ENCODE measurements at regions not wholly inside any gene's neighbourhood (a gene's known extent, or its start where the extent isn't known, plus 50 kb on each side); places are given as distances from the start of the nearest gene placed in this dataset.

DNA sequence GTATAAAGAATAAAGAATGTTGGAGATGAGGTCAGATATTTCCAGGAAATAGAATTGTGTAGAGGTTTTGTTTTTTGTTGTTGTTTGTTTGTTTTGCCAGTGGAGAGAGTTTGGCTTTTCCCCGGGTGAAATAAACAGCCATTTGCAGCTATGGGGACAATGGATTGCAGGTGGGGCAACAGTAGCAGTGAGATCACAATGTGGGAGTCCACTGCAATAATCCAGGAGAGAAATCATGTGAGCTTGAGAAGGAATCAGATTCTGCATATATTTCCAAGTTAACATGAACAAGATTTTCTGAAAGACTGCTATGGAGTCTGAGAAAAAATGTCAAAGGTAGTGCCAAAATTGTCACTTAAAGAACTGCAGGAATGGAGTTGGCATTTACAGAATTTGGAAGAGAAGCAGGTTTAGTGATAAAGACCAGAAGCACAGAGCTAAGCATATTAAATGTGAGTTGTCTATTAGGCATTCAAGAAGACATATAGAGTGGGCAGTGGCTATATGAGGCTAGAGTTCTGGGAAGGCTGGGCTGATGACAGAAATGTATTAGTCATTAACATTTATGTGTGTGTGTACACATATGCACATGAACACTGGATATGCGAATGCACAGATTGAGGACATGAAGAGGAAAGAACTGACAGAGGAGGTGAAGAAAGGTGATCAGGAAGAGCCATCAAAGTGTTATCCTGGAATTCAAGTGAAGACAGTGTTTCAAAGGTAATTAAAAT lies 729.6 kb upstream of the PTBP2 start:
- no peak overlapping the region for H3K4me3 ChIP-seq
- TF ChIP-seq, protein P1, sequence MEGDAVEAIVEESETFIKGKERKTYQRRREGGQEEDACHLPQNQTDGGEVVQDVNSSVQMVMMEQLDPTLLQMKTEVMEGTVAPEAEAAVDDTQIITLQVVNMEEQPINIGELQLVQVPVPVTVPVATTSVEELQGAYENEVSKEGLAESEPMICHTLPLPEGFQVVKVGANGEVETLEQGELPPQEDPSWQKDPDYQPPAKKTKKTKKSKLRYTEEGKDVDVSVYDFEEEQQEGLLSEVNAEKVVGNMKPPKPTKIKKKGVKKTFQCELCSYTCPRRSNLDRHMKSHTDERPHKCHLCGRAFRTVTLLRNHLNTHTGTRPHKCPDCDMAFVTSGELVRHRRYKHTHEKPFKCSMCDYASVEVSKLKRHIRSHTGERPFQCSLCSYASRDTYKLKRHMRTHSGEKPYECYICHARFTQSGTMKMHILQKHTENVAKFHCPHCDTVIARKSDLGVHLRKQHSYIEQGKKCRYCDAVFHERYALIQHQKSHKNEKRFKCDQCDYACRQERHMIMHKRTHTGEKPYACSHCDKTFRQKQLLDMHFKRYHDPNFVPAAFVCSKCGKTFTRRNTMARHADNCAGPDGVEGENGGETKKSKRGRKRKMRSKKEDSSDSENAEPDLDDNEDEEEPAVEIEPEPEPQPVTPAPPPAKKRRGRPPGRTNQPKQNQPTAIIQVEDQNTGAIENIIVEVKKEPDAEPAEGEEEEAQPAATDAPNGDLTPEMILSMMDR (IDR thresholded peaks at IDR 0.05), result no peak
- TF ChIP-seq EP300 (IDR thresholded peaks at IDR 0.05), result no peak
- TF ChIP-seq POLR2A (IDR thresholded peaks at IDR 0.05), result no peak
- no peak for TF ChIP-seq POLR2AphosphoS5 (IDR thresholded peaks at IDR 0.05)
- no peak for ATAC-seq (ENCODE audit: low FRiP score in 2 of 2)
- no peaks in the 10 kb centered on the region for H3K9me3 ChIP-seq
- DNase-seq, result no peak
- H3K4me1 ChIP-seq, result no peaks in the 10 kb centered on the region
- no peaks in the 10 kb centered on the region for H3K27me3 ChIP-seq
- H3K27ac ChIP-seq, result no peak overlapping the region
- 61 to 68% methylated on average over 2 of the region's 2 CpGs for WGBS, 2 donors
- no peaks in the 10 kb centered on the region for H3K36me3 ChIP-seq

GRCh38 chr1:95994643-95995042 lies 726.9 kb upstream of the PTBP2 start:
- DNase-seq (no peak), ATAC-seq (ENCODE audit: low FRiP score in 2 of 2) (no peak)
- no peaks in the 10 kb centered on the region for H3K36me3 ChIP-seq
- H3K4me1 ChIP-seq, result no peaks in the 10 kb centered on the region
- no peaks in the 10 kb centered on the region for H3K27me3 ChIP-seq
- no peak overlapping the region for H3K27ac ChIP-seq
- TF ChIP-seq, protein P1 (IDR thresholded peaks at IDR 0.05), result no peak
- TF ChIP-seq POLR2AphosphoS5 (IDR thresholded peaks at IDR 0.05) (no peak), POLR2A (IDR thresholded peaks at IDR 0.05) (no peak), EP300 (IDR thresholded peaks at IDR 0.05) (no peak)
- WGBS, 2 donors, result 36 to 45% methylated on average over 1 of the region's 1 CpG
- H3K9me3 ChIP-seq, result no peaks in the 10 kb centered on the region
- no peak overlapping the region for H3K4me3 ChIP-seq

DNA sequence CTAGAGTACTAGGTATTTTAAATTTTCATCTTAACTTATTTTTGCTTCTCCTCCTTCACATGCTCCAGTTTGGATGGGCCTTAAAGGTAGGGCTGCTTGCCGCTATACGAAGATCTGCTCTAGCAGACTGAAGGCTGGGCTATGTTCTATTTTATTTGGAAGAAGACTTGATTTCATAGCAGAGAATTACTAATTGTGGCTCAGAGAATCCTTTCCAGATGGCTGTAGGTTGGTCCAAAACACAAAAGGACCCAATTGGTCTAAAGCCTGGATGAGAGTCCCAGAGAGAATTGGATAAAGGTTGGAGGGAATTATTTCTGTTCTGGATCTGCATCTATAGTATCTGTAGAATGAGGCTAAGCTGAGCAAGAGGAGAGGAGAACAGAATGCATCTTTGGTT lies 719.4 kb upstream of the PTBP2 start:
- ATAC-seq (ENCODE audit: low FRiP score in 2 of 2), result no peak

GRCh38 chr1:96002969-96003964 lies 718.3 kb upstream of the PTBP2 start:
- Histone ChIP-seq H3K36me3 (no peaks in the 10 kb centered on the region), H3K4me3 (no peak overlapping the region), H3K9me3 (no peaks in the 10 kb centered on the region), H3K27ac (no peak overlapping the region), H3K27me3 (no peaks in the 10 kb centered on the region), H3K4me1 (no peaks in the 10 kb centered on the region)
- DNase-seq (no peak), ATAC-seq (ENCODE audit: low FRiP score in 2 of 2) (no peak)
- 74 to 77% methylated on average over 9 of the region's 9 CpGs for WGBS, 2 donors
- TF ChIP-seq, protein P1 (IDR thresholded peaks at IDR 0.05), result no peak
- TF ChIP-seq EP300 (IDR thresholded peaks at IDR 0.05) (no peak), POLR2AphosphoS5 (IDR thresholded peaks at IDR 0.05) (no peak), POLR2A (IDR thresholded peaks at IDR 0.05) (no peak)

More for the DNA sequence above, 719.4 kb upstream of the PTBP2 start:
- TF ChIP-seq EP300 (IDR thresholded peaks at IDR 0.05) (no peak), POLR2AphosphoS5 (IDR thresholded peaks at IDR 0.05) (no peak), POLR2A (IDR thresholded peaks at IDR 0.05) (no peak)
- TF ChIP-seq, protein P1 (IDR thresholded peaks at IDR 0.05), result no peak
- H3K4me3 ChIP-seq, result no peak overlapping the region
- DNase-seq, result no peak
- no peaks in the 10 kb centered on the region for H3K9me3 ChIP-seq
- no peaks in the 10 kb centered on the region for H3K36me3 ChIP-seq
- H3K27me3 ChIP-seq, result no peaks in the 10 kb centered on the region
- H3K4me1 ChIP-seq, result no peaks in the 10 kb centered on the region
- no peak overlapping the region for H3K27ac ChIP-seq
- WGBS, 2 donors, result 80 to 93% methylated on average over 2 of the region's 2 CpGs

All from upper lobe of left lung (tissue), 6 donors.